Psoas muscle (tissue), 7 donors: ENCODE measurements at regions not wholly inside any gene's neighbourhood (a gene's known extent, or its start where the extent isn't known, plus 50 kb on each side); places are given as distances from the start of the nearest gene placed in this dataset.

ENCODE experiments used
- ATAC-seq, 4 donors: fragments of 200-7000 bp; cut with Tn5 transposase; one replicate each; pipeline ENCODE4 v1.9.1; 2020; ENCODE audit warnings: moderate library complexity in 3 of 4, mild to moderate bottlenecking in 2 of 4
- DNase-seq, 2 donors: peaks; one replicate each; pipeline ENCODE4 v3.0.0-alpha.2; 2020
- H3K27ac ChIP-seq: fragments of 200-600 bp; one replicate; pipeline ENCODE4 v1.8.0; 2022
- H3K27me3 ChIP-seq, 3 donors: fragments of 200-600 bp in 1 of 3; one replicate each; pipeline versions ENCODE4 v1.6.1 to v1.8.0; 2013 to 2022; ENCODE audit warnings: low read length in 2 of 3, mild to moderate bottlenecking in 2 of 3, moderate library complexity in 1 of 3; ENCODE audit not compliant: insufficient read depth in 3 of 3
- H3K36me3 ChIP-seq, 2 donors: fragments of 200-600 bp in 1 of 2; one replicate each; pipeline versions ENCODE4 v1.6.1 to v1.8.0; 2013 to 2022; ENCODE audit warnings: low read depth in 1 of 2, mild to moderate bottlenecking in 1 of 2, moderate library complexity in 1 of 2; ENCODE audit not compliant: insufficient read depth in 1 of 2
- H3K4me1 ChIP-seq: fragments of 200-600 bp; one replicate; pipeline ENCODE4 v1.8.0; 2022
- H3K4me3 ChIP-seq: fragments of 200-600 bp; one replicate; pipeline ENCODE4 v1.8.0; 2022; ENCODE audit warnings: mild to moderate bottlenecking
- H3K9me3 ChIP-seq: fragments of 200-600 bp; one replicate; pipeline ENCODE4 v1.8.0; 2022
- CTCF ChIP-seq: fragments of 200-600 bp; IDR thresholded peaks from one replicate; pipeline ENCODE4 v1.8.0; 2022; ENCODE audit warnings: antibody characterized with exemption
- WGBS, 3 donors: extraction: QIAGEN DNeasy Blood & Tissue Kit; methylation state at CpG; one replicate each; pipeline versions ENCODE4 v1.1.6 to v1.1.7; 2013; 5-methylcytosine and 5-hydroxymethylcytosine counted together
- intact Hi-C, 2 donors: fragments of 100-400 bp; cut with DNase I; formaldehyde crosslinking; loops; one replicate each; pipeline versions ENCODE4 v1.11.0 to v1.14.2; 2022
- donor health status: healthy with polysubstance abuse.
- donor health status: DM: no; HTN: no; CAD: no; lungs with moderate emphysema.
- donor health status: Bipolar disorder and iron deficiency.
- donor health status: healthy.
- donor health status: DM: yes; HTN: yes; CAD: no.
- donor health status: DM: no; HTN: no; CAD: no.
- donor health status: DM: yes; HTN: yes; CAD: no.

- Histone ChIP-seq H3K36me3 (no peaks in the 10 kb centered on the region), H3K27ac (no peak overlapping the region), H3K4me1 (peaks cover 9% of the 10 kb centered on the region), H3K27me3 (no peaks in the 10 kb centered on the region), H3K4me3 (no peak overlapping the region), H3K9me3 (peaks cover 11% of the 10 kb centered on the region)
- DNase-seq: no peak
- intact Hi-C loops: loop anchor here in 1 of 2 donors (5.0 to 10.0 kb wide), 2 partner anchors 208 to 325 kb away; no protein-coding TSS in a partner anchor
- TF ChIP-seq CTCF: no peak
- ATAC-seq: peak in 2 of 4 donors; percentile 46 to 64
Observed at GRCh38 chr14:32259368-32260013, 56.4 kb upstream of the RNU6-8 start.

DNA sequence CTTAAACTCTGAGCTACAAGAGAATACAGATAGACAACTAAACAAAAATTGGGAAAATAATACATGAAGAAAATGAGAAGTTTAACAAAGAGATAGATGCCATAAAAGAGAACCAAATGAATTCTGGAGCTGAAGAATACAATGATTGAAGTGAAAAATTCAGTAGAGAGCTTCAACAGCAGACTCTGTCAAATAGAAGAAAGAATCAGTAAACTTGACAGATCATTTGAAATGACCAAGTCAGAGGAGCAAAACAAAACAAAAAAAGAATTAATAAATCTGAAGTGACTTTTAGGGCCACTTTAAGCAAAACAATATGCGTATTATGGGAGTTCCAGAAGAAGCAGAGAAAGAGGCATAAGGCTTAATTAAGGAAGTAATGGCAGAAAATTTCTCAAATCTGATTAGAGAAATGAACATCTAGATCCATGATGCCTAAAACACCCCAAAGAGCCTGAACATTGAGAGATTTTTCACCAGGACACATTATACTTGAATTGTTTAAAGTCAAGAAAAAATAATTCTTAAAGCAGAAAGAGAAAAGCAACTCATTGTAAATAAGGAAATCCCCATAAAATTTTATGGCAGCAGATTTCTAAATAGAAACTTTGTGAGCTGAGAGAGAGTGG, 61.0 kb upstream of the RNU6-8 start:
- WGBS, 3 donors: 57 to 97% (median 95%) methylated on average over 1 of the region's 1 CpG
- peaks cover 11% of the 10 kb centered on the region for H3K9me3 ChIP-seq
- no peak for TF ChIP-seq CTCF
- H3K4me1 ChIP-seq: peaks cover 4% of the 10 kb centered on the region
- no peaks in the 10 kb centered on the region for H3K27me3 ChIP-seq
- DNase-seq (no peak), ATAC-seq (no peak)
- no peaks in the 10 kb centered on the region for H3K36me3 ChIP-seq
- H3K27ac ChIP-seq: no peak overlapping the region
- H3K4me3 ChIP-seq: no peak overlapping the region
- intact Hi-C loops: no loop called here

GRCh38 chr14:32265584-32265983, 62.5 kb upstream of the RNU6-8 start:
- no peak overlapping the region for H3K4me3 ChIP-seq
- TF ChIP-seq CTCF: no peak
- H3K27ac ChIP-seq: no peak overlapping the region
- peaks cover 11% of the 10 kb centered on the region for H3K9me3 ChIP-seq
- DNase-seq (no peak), ATAC-seq (no peak)
- no peaks in the 10 kb centered on the region for H3K27me3 ChIP-seq
- no peaks in the 10 kb centered on the region for H3K36me3 ChIP-seq
- intact Hi-C loops: no loop called here
- 81 to 87% (median 83%) methylated on average over 2 of the region's 2 CpGs for WGBS, 3 donors
- H3K4me1 ChIP-seq: no peaks in the 10 kb centered on the region

GRCh38 chr14:32277998-32278397, 51.1 kb upstream of the AKAP6 start:
- ATAC-seq (no peak), DNase-seq (no peak)
- no peaks in the 10 kb centered on the region for H3K36me3 ChIP-seq
- H3K27me3 ChIP-seq: no peaks in the 10 kb centered on the region
- intact Hi-C loops: no loop called here
- no peaks in the 10 kb centered on the region for H3K9me3 ChIP-seq
- H3K27ac ChIP-seq: no peak overlapping the region
- no peak overlapping the region for H3K4me3 ChIP-seq
- no peaks in the 10 kb centered on the region for H3K4me1 ChIP-seq
- 84 to 90% (median 84%) methylated on average over 3 of the region's 3 CpGs for WGBS, 3 donors
- TF ChIP-seq CTCF: no peak
